PC-9 (cell line): ENCODE measurements at regions not wholly inside any gene's neighbourhood (a gene's known extent, or its start where the extent isn't known, plus 50 kb on each side); places are given as distances from the start of the nearest gene placed in this dataset.

ENCODE experiments used
- BruUV-seq: library from RNA; stranded (reverse); fragments of 400-500 nt; replicated peaks from 2 replicates; lab custom pipeline; 2021; lab: Mats Ljungman, UMichigan
- CTCF ChIA-PET: fragments of 300-600 bp; sonication (Branson Sonifier 250); formaldehyde crosslinking; loops from one replicate; lab custom pipeline; 2022; ENCODE audit warnings: antibody characterized with exemption; lab: Charles Lee
- POLR2A ChIA-PET: fragments of 300-600 bp; sonication (Branson Sonifier 250); formaldehyde crosslinking; loops from one replicate; lab custom pipeline; 2022; ENCODE audit warnings: antibody characterized with exemption; ENCODE audit not compliant: unreplicated experiment; lab: Charles Lee
- DNase-seq, 2 experiments: peaks; one replicate each; pipeline versions ENCODE4 v3.0.0 to v3.0.0-alpha.2; 2015 to 2022; ENCODE audit warnings: mixed read lengths in 1 of 2
- H2AFZ ChIP-seq: fragments of 200-600 bp; sonication (generic); 2 replicates; pipeline ENCODE4 v1.8.1; 2017; ENCODE audit warnings: antibody characterized with exemption
- H3F3A ChIP-seq: fragments of 200-600 bp; sonication (generic); 2 replicates; pipeline ENCODE4 v1.8.1; 2017; ENCODE audit warnings: antibody characterized with exemption, mild to moderate bottlenecking, low read depth; ENCODE audit not compliant: insufficient read depth
- H3K27ac ChIP-seq: fragments of 200-600 bp; sonication (generic); 2 replicates; pipeline ENCODE4 v1.6.1; 2016; ENCODE audit warnings: mixed run types
- H3K27me3 ChIP-seq: fragments of 200-600 bp; sonication (generic); 2 replicates; pipeline ENCODE4 v1.6.1; 2016; ENCODE audit warnings: low read depth, mixed run types; ENCODE audit not compliant: insufficient read depth
- H3K36me3 ChIP-seq: fragments of 200-600 bp; sonication (generic); 2 replicates; pipeline ENCODE4 v1.6.1; 2016; ENCODE audit warnings: low read depth, mixed run types
- H3K4me1 ChIP-seq: fragments of 200-600 bp; sonication (generic); replicated peaks from 2 replicates; pipeline ENCODE4 v1.6.1; 2016; ENCODE audit warnings: mixed run types; ENCODE audit not compliant: insufficient read depth
- H3K4me2 ChIP-seq: fragments of 200-600 bp; sonication (generic); 2 replicates; pipeline ENCODE4 v1.6.1; 2017; ENCODE audit warnings: mixed run types
- H3K4me3 ChIP-seq: fragments of 200-600 bp; sonication (generic); 2 replicates; pipeline ENCODE4 v1.6.1; 2016; ENCODE audit warnings: mixed run types
- H3K79me2 ChIP-seq: fragments of 200-600 bp; sonication (generic); 2 replicates; pipeline ENCODE4 v1.6.1; 2017; ENCODE audit warnings: low read depth, mixed run types
- H3K9me2 ChIP-seq: fragments of 200-600 bp; sonication (generic); 2 replicates; pipeline ENCODE4 v1.8.1; 2017; ENCODE audit warnings: mild to moderate bottlenecking; ENCODE audit not compliant: insufficient read depth
- H3K9me3 ChIP-seq: fragments of 200-600 bp; sonication (generic); 2 replicates; pipeline ENCODE4 v1.8.1; 2016; ENCODE audit warnings: low read depth; ENCODE audit not compliant: insufficient read depth
- H4K20me1 ChIP-seq: fragments of 200-600 bp; sonication (generic); 2 replicates; pipeline ENCODE4 v1.8.1; 2017; ENCODE audit not compliant: insufficient read depth
- CTCF ChIP-seq: fragments of 200-600 bp; sonication (generic); conservative IDR thresholded peaks from 2 replicates; pipeline ENCODE4 v1.6.1; 2017; ENCODE audit warnings: mixed run types, antibody characterized with exemption, mild to moderate bottlenecking, moderate library complexity
- EZH2 ChIP-seq: fragments of 200-600 bp; sonication (generic); IDR thresholded peaks from 2 replicates; pipeline ENCODE4 v1.8.0; 2017; ENCODE audit warnings: antibody characterized with exemption, low read depth
- intact Hi-C: fragments of 100-400 bp; cut with micrococcal nuclease; formaldehyde crosslinking; loops from one replicate; pipeline ENCODE4 v1.10.0; 2022; ENCODE audit not compliant: unreplicated experiment

GRCh38 chr2:160635488-160635887 lies 141.9 kb upstream of the RBMS1 start:
- no peak overlapping the region for H3K4me2 ChIP-seq
- H3K9me2 ChIP-seq, result no peaks in the 10 kb centered on the region
- no TSS peak for BruUV-seq
- no peak overlapping the region for H2AFZ ChIP-seq
- no peaks in the 10 kb centered on the region for H3K79me2 ChIP-seq
- ChIA-PET POLR2A (no interaction called here), CTCF (no interaction called here)
- H3K9me3 ChIP-seq, result no peaks in the 10 kb centered on the region; the same call in 1 of the 2 replicates
- intact Hi-C loops, result no loop called here
- no peak overlapping the region for H3K27ac ChIP-seq
- TF ChIP-seq CTCF (no peak), EZH2 (no peak)
- no peaks in the 10 kb centered on the region for H4K20me1 ChIP-seq
- no peaks in the 10 kb centered on the region for H3K4me1 ChIP-seq
- no peaks in the 10 kb centered on the region for H3F3A ChIP-seq
- H3K36me3 ChIP-seq, result no peaks in the 10 kb centered on the region; the same call in 1 of the 2 replicates
- H3K4me3 ChIP-seq, result no peak overlapping the region
- no peak for DNase-seq
- H3K27me3 ChIP-seq, result no peaks in the 10 kb centered on the region

- TF ChIP-seq CTCF, result no peak
- no peak for TF ChIP-seq EZH2
- CTCF ChIA-PET, result no interaction called here
These were observed 145.9 kb upstream of the RBMS1 start for GRCh38 chr2:160639472-160639871.

DNA sequence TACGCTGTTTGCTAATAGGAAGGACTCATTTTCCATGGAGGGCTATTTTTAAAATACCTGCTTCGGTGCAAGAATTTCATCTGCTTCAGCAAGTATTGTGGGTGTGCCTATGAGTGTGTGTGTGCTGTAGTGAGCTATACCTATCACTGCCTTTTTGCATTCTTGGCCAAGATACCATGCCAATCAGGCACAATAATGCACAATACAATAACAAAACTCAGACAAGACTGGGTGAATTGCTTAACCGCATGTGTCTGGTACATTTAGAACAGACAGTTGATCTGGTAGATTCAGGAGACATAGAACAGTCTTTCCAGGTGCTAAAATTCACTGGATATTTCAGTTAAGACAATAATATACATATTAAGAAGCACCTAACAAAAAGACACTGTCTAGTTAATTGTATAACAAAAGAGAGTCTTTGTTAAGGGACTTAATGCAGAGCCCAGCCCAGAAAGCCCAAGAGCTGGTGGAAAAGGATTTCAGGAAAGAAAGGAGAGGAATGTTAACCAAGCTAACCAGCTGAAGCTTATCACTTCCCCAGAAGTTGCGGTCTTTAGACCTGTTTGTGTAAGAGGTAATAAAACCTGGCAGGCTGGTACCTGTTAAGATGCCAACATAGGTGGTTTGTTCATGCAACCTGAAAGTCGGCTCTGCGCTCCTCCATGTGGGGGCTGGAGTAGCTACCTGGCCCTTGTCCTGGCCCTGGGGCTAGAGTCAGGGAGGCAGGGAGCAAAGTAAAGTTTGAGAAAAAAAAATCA lies 153.3 kb upstream of the RBMS1 start:
- no peak for TF ChIP-seq CTCF
- no peak for TF ChIP-seq EZH2
- ChIA-PET CTCF (interaction anchor here (0.5 to 1.2 kb wide), 2 partner anchors 213 to 323 kb away, joined by 3 to 5 read pairs; no protein-coding TSS in a partner anchor), POLR2A (interaction anchor here (0.5 to 0.6 kb wide), 2 partner anchors 134 to 513 kb away, joined by 6 to 9 read pairs; partner anchors contain the start of gene TANK)
- H3K9me3 ChIP-seq, result no peaks in the 10 kb centered on the region
- peak; percentile 45 to 82 for DNase-seq
- peak overlapping the region; percentile 26; the same call in 1 of the 2 replicates for H3K27ac ChIP-seq
- no peaks in the 10 kb centered on the region for H3K79me2 ChIP-seq
- no peaks in the 10 kb centered on the region for H3K9me2 ChIP-seq
- peak overlapping the region; percentile 64; the same call in 1 of the 2 replicates for H3K4me3 ChIP-seq
- no peaks in the 10 kb centered on the region for H4K20me1 ChIP-seq
- intact Hi-C loops, result loop anchor here (5.0 kb wide), 1 partner anchor 270 kb away; no protein-coding TSS in a partner anchor
- H3K4me2 ChIP-seq, result peak overlapping the region; percentile 92
- H3K27me3 ChIP-seq, result no peaks in the 10 kb centered on the region
- H2AFZ ChIP-seq, result no peak overlapping the region
- no TSS peak for BruUV-seq
- no peaks in the 10 kb centered on the region for H3K36me3 ChIP-seq
- peaks cover 23% of the 10 kb centered on the region for H3F3A ChIP-seq
- H3K4me1 ChIP-seq, result peaks cover 51% of the 10 kb centered on the region

More at GRCh38 chr2:160639472-160639871, 145.9 kb upstream of the RBMS1 start:
- no peak overlapping the region for H3K27ac ChIP-seq
- intact Hi-C loops, result no loop called here
- H3K9me3 ChIP-seq, result no peaks in the 10 kb centered on the region; the same call in 1 of the 2 replicates
- H3K79me2 ChIP-seq, result no peaks in the 10 kb centered on the region
- no peaks in the 10 kb centered on the region for H3F3A ChIP-seq
- DNase-seq, result no peak
- H2AFZ ChIP-seq, result no peak overlapping the region
- H3K36me3 ChIP-seq, result no peaks in the 10 kb centered on the region; the same call in 1 of the 2 replicates
- no peak overlapping the region for H3K4me3 ChIP-seq
- BruUV-seq, result no TSS peak
- H3K27me3 ChIP-seq, result no peaks in the 10 kb centered on the region
- no peaks in the 10 kb centered on the region for H3K4me1 ChIP-seq
- H3K9me2 ChIP-seq, result no peaks in the 10 kb centered on the region
- H4K20me1 ChIP-seq, result no peaks in the 10 kb centered on the region
- POLR2A ChIA-PET, result no interaction called here
- H3K4me2 ChIP-seq, result no peak overlapping the region
